Spleen (tissue), 7 donors: ENCODE measurements at regions not wholly inside any gene's neighbourhood (a gene's known extent, or its start where the extent isn't known, plus 50 kb on each side); places are given as distances from the start of the nearest gene placed in this dataset.

Source experiments
- CTCF ChIP-seq, 11 experiments: fragments of 200-600 bp in 7 of 11; fragments of 450-650 bp in 4 of 11; sonication (generic) in 4 of 11; IDR thresholded peaks in 8 of 11; conservative IDR thresholded peaks in 3 of 11; 1 replicate in 7 of 11; 2 replicates in 4 of 11; pipeline versions ENCODE4 v1.4.0 to v1.8.0; 2016 to 2021; ENCODE audit warnings: antibody characterized with exemption in 11 of 11, inconsistent platforms in 4 of 11, mild to moderate bottlenecking in 1 of 11
- POLR2A ChIP-seq, 3 donors: fragments of 450-650 bp; IDR thresholded peaks; one replicate each; pipeline ENCODE4 v1.5.1; 2017; ENCODE audit warnings: antibody characterized with exemption in 3 of 3, mild to moderate bottlenecking in 1 of 3
- POLR2AphosphoS5 ChIP-seq, 3 donors: sonication (generic); formaldehyde crosslinking; IDR thresholded peaks; one replicate each; pipeline ENCODE4 v1.5.1; 2017; ENCODE audit warnings: antibody characterized with exemption in 3 of 3
- donor health status: DM: no; HTN: no; CAD: no; lungs with moderate emphysema.
- donor health status: DM: no; HTN: no; CAD: no.
- donor health status: DM: no; HTN: no; CAD: no.

GRCh38 chr11:115636753-115637527 lies 132.7 kb upstream of the CADM1 start:
- no peak for TF ChIP-seq CTCF (IDR thresholded peaks at IDR 0.05 in 8 of 11, conservative IDR thresholded peaks at IDR 0.05 in 3 of 11)
- TF ChIP-seq POLR2AphosphoS5 (IDR thresholded peaks at IDR 0.05) = no peak
- no peak for TF ChIP-seq POLR2A (IDR thresholded peaks at IDR 0.05)
